Breast epithelium (tissue), 3 donors: ENCODE measurements at regions not wholly inside any gene's neighbourhood (a gene's known extent, or its start where the extent isn't known, plus 50 kb on each side); places are given as distances from the start of the nearest gene placed in this dataset.

Experiments used
- CTCF ChIP-seq, 3 donors: fragments of 450-650 bp; IDR thresholded peaks; one replicate each; pipeline ENCODE4 v1.5.1; 2016 to 2017; ENCODE audit warnings: antibody characterized with exemption in 3 of 3, mild to moderate bottlenecking in 3 of 3, moderate library complexity in 3 of 3
- POLR2A ChIP-seq: fragments of 450-650 bp; IDR thresholded peaks from one replicate; pipeline ENCODE4 v1.6.1; 2016; ENCODE audit warnings: antibody characterized with exemption, mild to moderate bottlenecking, moderate library complexity

- TF ChIP-seq CTCF (IDR thresholded peaks at IDR 0.05) (no peak), POLR2A (no peak)
Observed at GRCh38 chr7:35529713-35530112, 165.2 kb downstream of the HERPUD2 start.
